GM21367 (cell line): ENCODE measurements at regions not wholly inside any gene's neighbourhood (a gene's known extent, or its start where the extent isn't known, plus 50 kb on each side); places are given as distances from the start of the nearest gene placed in this dataset.
"Not testable (repeated sequence)": the region's sequence is repeated elsewhere in the genome, so short reads cannot be mapped to it uniquely, and the experiment has no call there.

Experiments used
- ATAC-seq: cut with Tn5 transposase; IDR thresholded peaks from one replicate; pipeline ENCODE4 v1.9.1; 2021; ENCODE audit not compliant: unreplicated experiment

DNA sequence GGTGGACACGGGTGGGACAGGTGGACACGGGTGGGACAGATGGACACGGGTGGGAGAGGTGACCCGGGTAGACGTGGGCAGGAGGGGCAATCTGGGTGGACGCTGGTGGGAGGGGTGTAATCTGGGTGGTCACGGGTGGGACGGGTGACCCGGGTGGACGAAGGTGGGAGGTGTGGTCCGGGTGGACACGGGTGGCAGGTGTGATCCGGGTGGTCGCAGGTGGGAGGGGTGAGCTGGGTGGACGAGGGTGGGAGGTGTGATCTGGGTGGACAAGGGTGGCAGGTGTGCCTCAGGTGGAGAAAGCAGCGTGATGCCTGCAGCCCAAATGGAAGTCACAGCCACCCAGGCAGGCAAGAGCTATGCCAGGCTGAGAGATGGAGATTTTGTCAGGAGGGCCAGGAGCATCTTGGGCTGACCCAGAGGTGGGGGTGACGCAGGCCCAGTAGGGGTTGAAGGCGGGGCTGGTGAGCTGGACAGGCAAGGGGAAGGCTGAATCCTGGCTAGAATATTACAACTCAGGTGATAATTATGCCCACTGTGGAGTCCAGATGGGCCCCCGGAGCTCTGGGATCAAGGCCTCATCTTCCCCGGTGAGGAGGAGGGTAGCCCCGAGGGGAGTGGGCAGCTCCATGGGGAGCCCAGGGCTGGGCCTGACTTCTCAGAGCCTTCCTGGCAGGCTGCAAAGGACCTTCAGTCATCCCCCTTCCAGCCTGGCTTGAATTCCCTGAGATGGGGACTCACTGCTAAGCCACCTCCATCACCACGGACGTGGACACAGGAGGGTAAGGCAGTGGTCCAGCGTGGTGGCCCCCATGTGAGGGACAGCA is 100.0 kb downstream of the ADRA2C start:
- ATAC-seq: no peak

- ATAC-seq: no peak
Observed at GRCh38 chr4:3866813-3867129, 100.6 kb downstream of the ADRA2C start.

DNA sequence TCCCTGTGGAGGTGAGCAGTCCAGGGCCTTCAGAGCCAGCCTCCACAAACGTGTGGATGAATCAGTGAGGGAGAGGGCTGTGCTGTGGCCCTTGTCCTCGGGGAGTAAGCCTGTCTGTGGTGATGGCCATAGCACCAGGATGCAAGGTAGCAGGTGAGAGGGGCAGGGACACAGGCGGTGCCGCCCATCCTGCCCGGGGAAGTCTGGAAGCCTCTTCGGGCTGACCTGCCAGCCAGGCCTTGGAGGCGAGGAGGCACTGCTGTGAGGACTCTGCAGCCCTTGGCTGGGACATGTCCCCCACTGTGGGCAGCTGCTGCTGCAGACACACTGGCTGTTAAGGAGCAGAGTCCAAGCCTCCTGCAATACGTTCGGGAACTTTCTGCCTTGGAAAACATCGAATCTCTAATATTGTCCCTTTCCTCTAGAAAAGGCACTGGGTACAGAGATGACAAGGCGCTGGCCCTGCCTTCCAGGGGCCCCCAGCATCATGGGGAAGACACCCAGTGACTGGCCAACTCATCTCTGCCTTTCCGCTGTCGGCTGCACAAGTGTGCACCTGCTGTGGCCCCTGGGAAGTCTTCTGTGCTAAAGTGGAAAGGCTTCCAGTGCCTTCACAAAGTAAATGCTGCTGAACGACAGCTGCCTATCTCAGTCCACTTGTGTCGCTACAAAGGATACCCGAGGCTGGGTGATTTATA is 101.4 kb downstream of the ADRA2C start:
- ATAC-seq: no peak

- no peak for ATAC-seq
Observed at GRCh38 chr4:3868211-3869173, 102.3 kb downstream of the ADRA2C start.

GRCh38 chr4:3869174-3869572 is 103.0 kb downstream of the ADRA2C start:
- no peak for ATAC-seq

- no peak for ATAC-seq
Observed at GRCh38 chr4:3869661-3870566, 103.7 kb downstream of the ADRA2C start.

- ATAC-seq: no peak
Observed at GRCh38 chr4:3870567-3870962, 104.4 kb downstream of the ADRA2C start.

- no peak for ATAC-seq
Observed at GRCh38 chr4:3871181-3871852, 105.1 kb downstream of the ADRA2C start.

DNA sequence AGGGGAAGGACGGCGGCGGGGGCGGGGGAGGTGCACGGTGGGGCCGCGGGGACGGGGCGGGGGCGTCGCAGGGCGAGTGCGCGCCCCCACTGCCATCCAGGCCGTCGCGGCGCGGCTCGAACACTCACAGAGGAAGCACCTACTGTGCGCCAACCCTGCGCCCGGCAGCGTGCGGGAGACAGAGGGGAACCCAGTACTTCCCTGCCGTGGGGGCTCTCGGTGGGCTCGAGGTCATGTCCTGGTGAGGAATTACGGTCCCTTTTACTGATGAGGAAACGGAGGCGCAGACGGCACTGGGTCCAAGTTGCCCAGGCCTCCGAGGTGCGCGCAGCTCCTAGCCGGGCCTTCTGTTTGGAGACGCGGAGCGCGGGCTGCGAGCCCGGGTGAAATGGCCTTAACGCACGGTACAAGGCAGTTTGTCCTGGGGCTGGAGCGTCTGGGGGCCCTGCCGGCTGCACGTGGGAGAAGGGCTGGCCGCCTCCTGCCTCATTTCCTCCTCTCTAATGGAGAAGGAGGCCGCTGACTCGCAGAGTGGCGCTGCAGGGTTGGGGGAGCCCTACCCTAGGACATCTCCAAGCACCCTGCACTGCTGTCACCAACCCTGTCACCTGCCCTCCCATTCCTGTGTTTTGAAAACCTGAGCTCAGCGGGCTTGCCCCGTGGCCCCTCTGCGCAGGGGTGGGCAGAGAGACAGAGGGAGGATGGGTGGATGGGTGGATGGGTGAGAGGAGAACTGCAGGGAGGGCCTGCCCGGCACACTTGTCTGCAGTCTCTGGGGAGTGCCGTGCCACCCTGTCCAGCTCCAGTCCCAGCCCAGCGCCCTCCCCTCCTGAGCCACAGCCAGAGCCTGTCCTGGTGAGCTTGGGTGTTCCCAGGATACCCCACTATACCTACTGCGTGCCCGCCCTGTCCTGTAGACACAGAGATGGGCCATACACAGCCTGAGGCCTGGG is 106.0 kb downstream of the ADRA2C start:
- no peak for ATAC-seq

DNA sequence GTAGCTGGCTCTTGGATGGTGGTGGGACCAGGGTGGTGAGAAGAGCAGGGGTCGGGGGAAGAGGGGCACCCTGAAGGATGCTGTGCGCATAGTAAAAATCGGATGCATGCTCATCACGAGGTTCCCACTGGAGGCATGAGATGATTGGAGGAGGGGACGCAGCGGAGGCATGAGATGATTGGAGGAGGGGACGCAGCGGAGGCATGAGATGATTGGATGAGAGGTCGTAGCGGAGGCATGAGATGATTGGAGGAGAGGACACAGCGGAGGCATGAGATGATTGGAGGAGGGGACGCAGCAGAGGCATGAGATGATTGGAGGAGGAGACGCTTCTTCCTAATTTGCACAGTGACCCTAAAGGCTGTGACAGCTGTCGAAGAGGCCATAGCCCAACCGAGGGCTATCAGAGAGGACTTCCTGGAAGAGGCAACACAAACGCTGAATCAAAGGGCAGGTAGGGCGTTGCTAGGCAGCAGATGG is 106.7 kb downstream of the ADRA2C start:
- no peak for ATAC-seq

DNA sequence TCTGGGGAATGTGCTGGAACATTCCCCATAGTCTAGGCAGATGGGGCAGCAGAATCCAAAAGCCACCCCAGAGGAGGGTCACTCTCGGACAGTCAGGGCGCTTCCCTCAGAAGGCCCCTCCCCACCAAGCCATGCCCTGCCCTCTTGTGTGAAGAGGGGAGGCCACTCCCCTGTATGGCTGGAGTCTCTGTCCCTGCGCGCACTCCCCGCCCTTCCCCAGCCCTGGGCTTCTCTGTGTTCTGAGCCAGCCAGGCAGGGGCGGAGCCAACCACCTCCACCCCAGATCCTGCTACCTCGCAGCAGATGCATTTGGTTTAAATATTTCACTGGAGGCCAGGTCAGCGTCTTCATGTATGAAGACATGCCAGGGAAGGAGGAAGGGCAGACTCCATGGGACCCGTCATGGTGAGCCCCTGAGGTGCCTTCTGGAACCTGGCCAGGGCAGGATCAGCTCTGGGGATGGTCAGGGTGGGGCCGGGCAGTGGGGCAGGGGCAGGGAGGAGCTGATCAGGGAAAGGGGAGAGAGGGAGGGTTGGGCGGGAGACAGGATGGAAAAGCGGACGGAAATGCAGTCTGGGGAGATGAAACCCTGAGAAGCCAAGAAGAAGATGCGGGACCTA is 107.3 kb downstream of the ADRA2C start:
- no peak for ATAC-seq

GRCh38 chr4:3874028-3874415 is 107.8 kb downstream of the ADRA2C start:
- no peak for ATAC-seq

- ATAC-seq: no peak
Observed at GRCh38 chr4:3874525-3875110, 108.4 kb downstream of the ADRA2C start.

DNA sequence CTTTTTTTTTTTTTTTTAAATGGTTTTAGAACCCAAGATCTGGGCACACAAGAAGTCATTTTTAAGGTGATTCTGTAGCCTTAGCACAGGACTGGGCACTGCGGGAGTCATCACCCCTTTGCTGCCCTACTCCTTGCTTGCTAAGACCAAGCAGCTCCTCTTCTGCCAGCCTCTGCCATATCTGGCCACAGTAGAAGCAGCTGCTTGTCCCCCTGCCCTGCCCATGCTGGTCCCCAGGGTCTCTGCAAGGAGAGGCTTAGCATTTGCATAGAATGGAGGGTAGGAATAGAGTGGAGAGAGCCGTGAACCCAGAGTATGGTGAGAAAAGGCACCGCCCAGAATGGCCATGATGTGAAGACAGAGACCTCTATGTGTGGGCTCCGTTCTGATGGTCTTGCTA is 109.3 kb downstream of the ADRA2C start:
- no peak for ATAC-seq

DNA sequence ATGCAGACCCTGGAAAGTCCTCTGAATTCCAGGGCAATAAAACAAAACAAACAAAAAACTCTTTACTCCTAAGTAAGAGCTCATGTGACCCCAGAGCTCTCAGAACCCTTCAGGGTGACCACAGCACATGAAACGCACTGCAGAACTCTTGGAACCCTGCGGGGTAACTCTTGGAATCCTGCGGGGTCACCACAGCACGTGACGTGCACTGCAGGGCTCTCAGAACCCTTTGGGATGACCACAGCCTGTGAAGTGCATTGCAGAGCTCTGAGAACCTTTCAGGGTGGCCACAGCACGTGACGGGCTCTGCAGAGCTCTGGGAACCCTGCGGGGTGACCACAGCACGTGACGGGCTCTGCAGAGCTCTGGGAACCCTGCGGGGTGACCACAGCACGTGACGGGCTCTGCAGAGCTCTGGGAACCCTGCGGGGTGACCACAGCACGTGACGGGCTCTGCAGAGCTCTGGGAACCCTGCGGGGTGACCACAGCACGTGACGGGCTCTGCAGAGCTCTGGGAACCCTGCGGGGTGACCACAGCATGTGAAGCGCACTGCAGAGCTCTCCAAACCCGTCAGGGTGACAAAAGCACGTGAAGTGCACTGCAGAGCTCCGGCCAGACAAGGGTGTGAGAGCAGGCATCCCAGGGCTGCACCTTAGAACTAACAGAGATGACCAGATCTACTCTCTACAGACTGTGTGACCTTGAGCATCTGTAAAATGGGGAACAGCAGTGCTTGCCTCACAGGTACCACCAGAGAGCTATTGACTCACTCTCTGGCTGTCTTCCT is 110.1 kb downstream of the ADRA2C start:
- ATAC-seq: not testable (repeated sequence)

GRCh38 chr4:3877236-3877635 is 111.1 kb downstream of the ADRA2C start:
- no peak for ATAC-seq

DNA sequence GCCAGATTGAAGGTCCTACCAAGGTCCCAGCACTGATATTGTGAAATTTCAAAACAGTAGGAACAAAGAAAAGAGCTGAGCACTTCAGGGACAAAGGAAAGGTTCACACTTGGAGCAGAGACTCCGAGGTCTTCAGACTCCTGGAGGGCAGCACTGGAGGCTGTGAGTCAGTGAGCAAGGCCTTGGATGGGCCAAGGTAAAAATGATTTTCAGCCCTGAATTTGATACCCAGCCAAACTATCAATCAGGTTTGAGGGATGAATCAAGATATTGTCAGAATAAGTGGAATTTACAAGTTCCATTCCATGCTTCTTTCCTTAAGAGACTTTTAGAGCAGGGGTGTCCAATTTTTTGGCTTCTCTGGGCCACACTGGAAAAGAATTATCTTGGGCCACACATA is 111.7 kb downstream of the ADRA2C start:
- no peak for ATAC-seq
